ENCODE measurements at regions not wholly inside any gene's neighbourhood (a gene's known extent, or its start where the extent isn't known, plus 50 kb on each side); places are given as distances from the start of the nearest gene placed in this dataset.
"Not testable (repeated sequence)": the region's sequence is repeated elsewhere in the genome, so short reads cannot be mapped to it uniquely, and the experiment has no call there.

DNA sequence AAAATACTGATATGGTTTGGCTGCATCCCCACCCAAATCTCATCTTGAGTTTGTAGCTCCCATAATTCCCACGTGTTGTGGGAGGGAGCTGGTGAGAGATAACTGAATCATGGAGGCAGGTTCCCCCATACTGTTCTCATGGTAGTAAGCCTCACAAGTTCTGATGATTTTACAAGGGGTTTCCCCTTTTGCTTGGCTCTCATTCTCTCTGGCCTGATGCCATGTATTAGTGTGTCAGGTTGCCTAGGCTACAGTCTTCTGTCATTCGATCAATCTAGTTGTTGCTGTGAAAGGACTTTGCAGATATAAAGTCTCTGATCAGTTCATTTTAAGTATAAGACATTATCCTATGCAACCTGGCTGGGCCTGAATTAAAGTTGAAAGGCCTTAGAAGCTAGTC lies 209.3 kb upstream of the MAOA start:
- H3K36me3 ChIP-seq (ENCODE audit: insufficient read depth, low read length): no peaks in the 10 kb centered on the region
- no peak overlapping the region for H3K4me3 ChIP-seq (ENCODE audit: low read depth, low read length, poor library complexity, severe bottlenecking)
- no peaks in the 10 kb centered on the region for H3K9me3 ChIP-seq (ENCODE audit: low read length)
- no peak overlapping the region for H3K27ac ChIP-seq (ENCODE audit: low read depth, low read length, poor library complexity, severe bottlenecking)
- TF ChIP-seq, protein P1, sequence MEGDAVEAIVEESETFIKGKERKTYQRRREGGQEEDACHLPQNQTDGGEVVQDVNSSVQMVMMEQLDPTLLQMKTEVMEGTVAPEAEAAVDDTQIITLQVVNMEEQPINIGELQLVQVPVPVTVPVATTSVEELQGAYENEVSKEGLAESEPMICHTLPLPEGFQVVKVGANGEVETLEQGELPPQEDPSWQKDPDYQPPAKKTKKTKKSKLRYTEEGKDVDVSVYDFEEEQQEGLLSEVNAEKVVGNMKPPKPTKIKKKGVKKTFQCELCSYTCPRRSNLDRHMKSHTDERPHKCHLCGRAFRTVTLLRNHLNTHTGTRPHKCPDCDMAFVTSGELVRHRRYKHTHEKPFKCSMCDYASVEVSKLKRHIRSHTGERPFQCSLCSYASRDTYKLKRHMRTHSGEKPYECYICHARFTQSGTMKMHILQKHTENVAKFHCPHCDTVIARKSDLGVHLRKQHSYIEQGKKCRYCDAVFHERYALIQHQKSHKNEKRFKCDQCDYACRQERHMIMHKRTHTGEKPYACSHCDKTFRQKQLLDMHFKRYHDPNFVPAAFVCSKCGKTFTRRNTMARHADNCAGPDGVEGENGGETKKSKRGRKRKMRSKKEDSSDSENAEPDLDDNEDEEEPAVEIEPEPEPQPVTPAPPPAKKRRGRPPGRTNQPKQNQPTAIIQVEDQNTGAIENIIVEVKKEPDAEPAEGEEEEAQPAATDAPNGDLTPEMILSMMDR (conservative IDR thresholded peaks at IDR 0.05; ENCODE audit: low read length): no peak
- TF ChIP-seq EZH2phosphoT487 (IDR thresholded peaks at IDR 0.05; ENCODE audit: borderline replicate concordance, low read depth, low read length): no peak
- H3K9me2 ChIP-seq (ENCODE audit: insufficient read depth, low read length): no peaks in the 10 kb centered on the region
- H3K4me2 ChIP-seq (ENCODE audit: low read length): no peak overlapping the region
- intact Hi-C loops (cut with micrococcal nuclease; ENCODE audit: unreplicated experiment): no loop called here
- H2AFZ ChIP-seq (ENCODE audit: low read length): no peak overlapping the region
- POLR2A ChIA-PET: no interaction called here
- no peak for DNase-seq (ENCODE audit: low spot score)
- CTCF ChIA-PET (ENCODE audit: unreplicated experiment): no interaction called here
- no peaks in the 10 kb centered on the region for H3K79me2 ChIP-seq (ENCODE audit: insufficient read depth, low read depth, low read length)
- H3K4me1 ChIP-seq (ENCODE audit: insufficient read depth, low read length, poor library complexity, severe bottlenecking): no peaks in the 10 kb centered on the region
- BruUV-seq (replicated peaks): no TSS peak
- H4K20me1 ChIP-seq (ENCODE audit: insufficient read depth, low read length): no peaks in the 10 kb centered on the region

DNA sequence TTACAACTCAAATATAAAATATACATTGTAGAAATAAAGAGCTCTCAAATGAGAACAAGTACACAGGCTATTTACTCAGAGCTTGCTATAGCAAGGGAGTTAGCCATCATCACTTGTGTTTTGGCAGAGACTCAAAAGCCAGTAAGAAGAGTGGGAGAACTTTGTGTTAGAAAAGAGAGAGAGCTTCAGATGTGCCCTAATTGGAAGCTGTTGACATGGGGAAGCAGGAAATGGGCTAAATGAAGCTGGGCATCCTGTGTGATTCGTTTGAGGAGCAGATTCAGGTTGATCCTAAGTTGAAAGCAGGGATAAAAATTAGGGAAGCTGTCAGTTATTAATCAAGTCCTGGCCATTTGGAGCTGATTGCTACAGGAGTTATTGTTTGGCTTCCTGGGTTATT lies 207.4 kb upstream of the MAOA start:
- no peak for DNase-seq (ENCODE audit: low spot score)
- H2AFZ ChIP-seq (ENCODE audit: low read length): no peak overlapping the region
- intact Hi-C loops (cut with micrococcal nuclease; ENCODE audit: unreplicated experiment): no loop called here
- no peaks in the 10 kb centered on the region for H4K20me1 ChIP-seq (ENCODE audit: insufficient read depth, low read length)
- H3K36me3 ChIP-seq (ENCODE audit: insufficient read depth, low read length): no peaks in the 10 kb centered on the region
- no peaks in the 10 kb centered on the region for H3K9me3 ChIP-seq (ENCODE audit: low read length)
- H3K4me2 ChIP-seq (ENCODE audit: low read length): no peak overlapping the region
- H3K27ac ChIP-seq (ENCODE audit: low read depth, low read length, poor library complexity, severe bottlenecking): no peak overlapping the region
- H3K4me3 ChIP-seq (ENCODE audit: low read depth, low read length, poor library complexity, severe bottlenecking): no peak overlapping the region
- BruUV-seq (replicated peaks): no TSS peak
- CTCF ChIA-PET (ENCODE audit: unreplicated experiment): no interaction called here
- H3K4me1 ChIP-seq (ENCODE audit: insufficient read depth, low read length, poor library complexity, severe bottlenecking): no peaks in the 10 kb centered on the region
- no peak for TF ChIP-seq EZH2phosphoT487 (IDR thresholded peaks at IDR 0.05; ENCODE audit: borderline replicate concordance, low read depth, low read length)
- TF ChIP-seq, protein P1 (conservative IDR thresholded peaks at IDR 0.05; ENCODE audit: low read length): no peak
- H3K9me2 ChIP-seq (ENCODE audit: insufficient read depth, low read length): no peaks in the 10 kb centered on the region
- POLR2A ChIA-PET: interaction anchor here (0.6 kb wide), 1 partner anchor 1210 kb away, joined by 3 read pairs; no protein-coding TSS in a partner anchor
- no peaks in the 10 kb centered on the region for H3K79me2 ChIP-seq (ENCODE audit: insufficient read depth, low read depth, low read length)

DNA sequence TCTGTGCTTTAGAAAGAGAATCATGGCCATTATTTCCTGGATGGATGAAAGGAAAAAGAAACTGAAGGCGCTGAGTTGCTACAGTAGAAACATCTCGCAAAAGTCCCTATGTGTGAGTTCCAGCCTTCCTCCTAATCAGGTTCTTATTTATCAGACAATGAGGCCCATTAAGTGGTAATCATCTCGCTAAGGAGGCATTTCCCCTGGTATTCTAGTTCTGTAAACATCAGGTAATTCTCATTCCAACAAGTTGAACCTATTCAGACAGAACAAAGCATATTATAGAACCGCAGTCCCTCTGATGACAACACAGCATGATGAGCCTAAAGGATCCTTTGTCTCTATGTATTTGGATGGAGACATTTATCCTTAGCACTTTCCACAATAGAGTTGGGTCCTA lies 205.7 kb upstream of the MAOA start:
- H2AFZ ChIP-seq (ENCODE audit: low read length): no peak overlapping the region
- DNase-seq (ENCODE audit: low spot score): no peak
- H3K36me3 ChIP-seq (ENCODE audit: insufficient read depth, low read length): no peaks in the 10 kb centered on the region
- no peak for TF ChIP-seq EZH2phosphoT487 (IDR thresholded peaks at IDR 0.05; ENCODE audit: borderline replicate concordance, low read depth, low read length)
- TF ChIP-seq, protein P1 (conservative IDR thresholded peaks at IDR 0.05; ENCODE audit: low read length): no peak
- no peaks in the 10 kb centered on the region for H4K20me1 ChIP-seq (ENCODE audit: insufficient read depth, low read length)
- H3K79me2 ChIP-seq (ENCODE audit: insufficient read depth, low read depth, low read length): no peaks in the 10 kb centered on the region
- BruUV-seq (replicated peaks): no TSS peak
- H3K4me1 ChIP-seq (ENCODE audit: insufficient read depth, low read length, poor library complexity, severe bottlenecking): no peaks in the 10 kb centered on the region
- H3K9me3 ChIP-seq (ENCODE audit: low read length): no peaks in the 10 kb centered on the region
- ChIA-PET POLR2A (no interaction called here), CTCF (ENCODE audit: unreplicated experiment) (no interaction called here)
- no peak overlapping the region for H3K27ac ChIP-seq (ENCODE audit: low read depth, low read length, poor library complexity, severe bottlenecking)
- no peaks in the 10 kb centered on the region for H3K9me2 ChIP-seq (ENCODE audit: insufficient read depth, low read length)
- intact Hi-C loops (cut with micrococcal nuclease; ENCODE audit: unreplicated experiment): no loop called here
- no peak overlapping the region for H3K4me2 ChIP-seq (ENCODE audit: low read length)
- no peak overlapping the region for H3K4me3 ChIP-seq (ENCODE audit: low read depth, low read length, poor library complexity, severe bottlenecking)

DNA sequence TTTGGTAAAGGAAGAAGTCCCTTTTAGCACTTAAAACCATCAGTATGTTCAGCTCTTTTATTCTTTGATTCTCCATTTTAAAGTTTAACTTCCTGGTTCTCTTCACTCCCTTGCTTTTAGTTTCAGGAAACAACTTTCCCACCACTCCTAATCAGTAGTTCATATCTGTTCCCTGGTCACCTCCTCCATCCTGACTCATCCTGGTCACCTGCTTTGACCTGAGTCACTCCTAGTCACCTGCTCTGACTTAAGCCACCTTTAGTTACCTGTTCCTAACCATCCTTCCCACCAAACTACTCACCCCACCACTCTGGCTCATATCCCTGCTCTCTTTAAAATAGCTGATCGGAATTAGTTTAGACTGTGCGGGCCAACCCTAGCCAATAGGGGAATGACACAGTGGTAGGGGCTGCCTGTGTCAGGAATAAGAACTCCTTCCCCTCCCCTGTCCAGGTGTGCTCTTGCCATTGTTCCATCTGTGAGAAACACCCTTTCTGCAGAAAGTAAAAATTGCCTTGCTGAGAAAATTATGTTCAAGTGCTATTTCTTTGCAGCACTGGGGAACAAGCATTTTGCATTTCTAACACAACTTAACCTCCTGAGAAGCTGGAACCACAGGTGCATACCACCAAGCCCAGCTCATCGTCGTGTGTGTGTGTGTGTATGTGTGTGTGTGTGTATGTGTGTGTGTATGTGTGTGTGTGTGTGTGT lies 204.0 kb upstream of the MAOA start:
- H3K9me2 ChIP-seq (ENCODE audit: insufficient read depth, low read length); H3K27ac ChIP-seq (ENCODE audit: low read depth, low read length, poor library complexity, severe bottlenecking); CTCF ChIA-PET (ENCODE audit: unreplicated experiment); H3K4me1 ChIP-seq (ENCODE audit: insufficient read depth, low read length, poor library complexity, severe bottlenecking); H3K4me3 ChIP-seq (ENCODE audit: low read depth, low read length, poor library complexity, severe bottlenecking); POLR2A ChIA-PET; H3K79me2 ChIP-seq (ENCODE audit: insufficient read depth, low read depth, low read length); intact Hi-C loops (cut with micrococcal nuclease; ENCODE audit: unreplicated experiment); H2AFZ ChIP-seq (ENCODE audit: low read length); H3K9me3 ChIP-seq (ENCODE audit: low read length); H3K4me2 ChIP-seq (ENCODE audit: low read length); H3K36me3 ChIP-seq (ENCODE audit: insufficient read depth, low read length); BruUV-seq (replicated peaks); H4K20me1 ChIP-seq (ENCODE audit: insufficient read depth, low read length): not testable (repeated sequence)
- peak; percentile 1 for DNase-seq (ENCODE audit: low spot score)
